Glutamatergic neuron (in vitro differentiated cells): ENCODE measurements at regions not wholly inside any gene's neighbourhood (a gene's known extent, or its start where the extent isn't known, plus 50 kb on each side); places are given as distances from the start of the nearest gene placed in this dataset.

ENCODE experiments used
- DNase-seq: peaks from one replicate; pipeline ENCODE4 v3.0.0; 2022
- H3K27ac Mint-ChIP-seq: one replicate; pipeline ENCODE4 v1.8.0; 2020; ENCODE audit warnings: mild to moderate bottlenecking, mixed read lengths, inconsistent platforms; ENCODE audit not compliant: unreplicated experiment
- H3K27me3 Mint-ChIP-seq: one replicate; pipeline ENCODE4 v1.8.0; 2020; ENCODE audit warnings: mild to moderate bottlenecking, moderate library complexity, mixed read lengths, inconsistent platforms; ENCODE audit not compliant: unreplicated experiment
- H3K36me3 Mint-ChIP-seq: one replicate; pipeline ENCODE4 v1.8.0; 2020; ENCODE audit warnings: mild to moderate bottlenecking, mixed read lengths, inconsistent platforms; ENCODE audit not compliant: unreplicated experiment
- H3K4me1 Mint-ChIP-seq: one replicate; pipeline ENCODE4 v1.8.0; 2020; ENCODE audit warnings: mild to moderate bottlenecking, low read depth, mixed read lengths, inconsistent platforms; ENCODE audit not compliant: unreplicated experiment
- H3K4me3 Mint-ChIP-seq: one replicate; pipeline ENCODE4 v1.8.0; 2020; ENCODE audit warnings: mild to moderate bottlenecking, mixed read lengths, inconsistent platforms; ENCODE audit not compliant: unreplicated experiment
- H3K9me3 Mint-ChIP-seq: one replicate; pipeline ENCODE4 v1.8.0; 2020; ENCODE audit warnings: mild to moderate bottlenecking, moderate library complexity, mixed read lengths, inconsistent platforms; ENCODE audit not compliant: unreplicated experiment
- CTCF ChIP-seq: fragments of 200-600 bp; sonication (generic); IDR thresholded peaks from one replicate; pipeline ENCODE4 v1.5.0; 2021; ENCODE audit not compliant: partially characterized antibody, unreplicated experiment

- H3K36me3 Mint-ChIP-seq, result no peaks in the 10 kb centered on the region
These were observed 78.2 kb upstream of the F3 start for GRCh38 chr1:94619731-94620130.

GRCh38 chr1:94617957-94618739, 76.6 kb upstream of the F3 start:
- no peak for TF ChIP-seq CTCF
- H3K9me3 Mint-ChIP-seq, result peaks cover 5% of the 10 kb centered on the region

More at GRCh38 chr1:94619731-94620130, 78.2 kb upstream of the F3 start:
- Mint-ChIP-seq H3K4me3 (no peak overlapping the region), H3K9me3 (peaks cover 5% of the 10 kb centered on the region), H3K4me1 (peaks cover 25% of the 10 kb centered on the region), H3K27ac (no peak overlapping the region), H3K27me3 (peaks cover 14% of the 10 kb centered on the region)
- no peak for TF ChIP-seq CTCF
- DNase-seq, result no peak

GRCh38 chr1:94617134-94617805, 75.7 kb upstream of the F3 start:
- Mint-ChIP-seq H3K36me3 (no peaks in the 10 kb centered on the region), H3K9me3 (peaks cover 5% of the 10 kb centered on the region), H3K27ac (no peak overlapping the region), H3K4me1 (peaks cover 10% of the 10 kb centered on the region), H3K4me3 (no peak overlapping the region), H3K27me3 (peaks cover 11% of the 10 kb centered on the region)
- no peak for TF ChIP-seq CTCF
- no peak for DNase-seq

More at GRCh38 chr1:94617957-94618739, 76.6 kb upstream of the F3 start:
- H3K36me3 Mint-ChIP-seq, result no peaks in the 10 kb centered on the region
- H3K4me1 Mint-ChIP-seq, result peaks cover 16% of the 10 kb centered on the region
- no peak for DNase-seq
- H3K4me3 Mint-ChIP-seq, result no peak overlapping the region
- H3K27me3 Mint-ChIP-seq, result peaks cover 11% of the 10 kb centered on the region
- H3K27ac Mint-ChIP-seq, result no peak overlapping the region

GRCh38 chr1:94616506-94616905, 74.9 kb upstream of the F3 start:
- Mint-ChIP-seq H3K36me3 (no peaks in the 10 kb centered on the region), H3K4me1 (peaks cover 10% of the 10 kb centered on the region), H3K27ac (no peak overlapping the region), H3K9me3 (peaks cover 4% of the 10 kb centered on the region), H3K27me3 (peaks cover 11% of the 10 kb centered on the region), H3K4me3 (no peak overlapping the region)
- DNase-seq, result no peak
- TF ChIP-seq CTCF, result no peak

GRCh38 chr1:94614996-94615395, 73.4 kb upstream of the F3 start:
- DNase-seq, result no peak
- H3K27ac Mint-ChIP-seq, result no peak overlapping the region
- H3K27me3 Mint-ChIP-seq, result peaks cover 4% of the 10 kb centered on the region
- H3K9me3 Mint-ChIP-seq, result peaks cover 2% of the 10 kb centered on the region
- H3K4me3 Mint-ChIP-seq, result no peak overlapping the region
- TF ChIP-seq CTCF, result no peak
- peaks cover 6% of the 10 kb centered on the region for H3K4me1 Mint-ChIP-seq
- H3K36me3 Mint-ChIP-seq, result no peaks in the 10 kb centered on the region
